ENCODE measurements at regions not wholly inside any gene's neighbourhood (a gene's known extent, or its start where the extent isn't known, plus 50 kb on each side); places are given as distances from the start of the nearest gene placed in this dataset.

GRCh38 chr4:23070848-23071570 is 378.3 kb downstream of the GBA3 start:
- Histone ChIP-seq H3K4me1 (ENCODE audit: control insufficient read depth in 2 of 3, insufficient read depth in 2 of 3, low read depth in 1 of 3, low read length in 3 of 3) (no peaks in the 10 kb centered on the region), H3K9ac (ENCODE audit: low read length in 3 of 3) (no peak overlapping the region), H3K36me3 (ENCODE audit: control insufficient read depth in 2 of 3, insufficient read depth in 3 of 3, low read length in 3 of 3) (no peaks in the 10 kb centered on the region), H3K27me3 (ENCODE audit: control insufficient read depth, insufficient read depth, low read length) (no peaks in the 10 kb centered on the region), H3K9me3 (ENCODE audit: control insufficient read depth in 2 of 3, insufficient read depth in 1 of 3, low read length in 3 of 3) (no peaks in the 10 kb centered on the region), H3K4me3 (ENCODE audit: low read length in 3 of 3) (no peak overlapping the region), H3K27ac (ENCODE audit: low read depth in 2 of 2, low read length in 2 of 2) (no peak overlapping the region)
- intact Hi-C loops (cut with DNase I): no loop called here
- FAIRE-seq (no peak), DNase-seq (no peak)
- TF ChIP-seq CTCF (IDR thresholded peaks at IDR 0.05; ENCODE audit: borderline replicate concordance, extremely low read depth, insufficient read depth): no peak

GRCh38 chr4:23068756-23069155 is 376.0 kb downstream of the GBA3 start:
- Histone ChIP-seq H3K9me3 (ENCODE audit: control insufficient read depth in 2 of 3, insufficient read depth in 1 of 3, low read length in 3 of 3) (no peaks in the 10 kb centered on the region), H3K27me3 (ENCODE audit: control insufficient read depth, insufficient read depth, low read length) (no peaks in the 10 kb centered on the region), H3K9ac (ENCODE audit: low read length in 3 of 3) (no peak overlapping the region), H3K36me3 (ENCODE audit: control insufficient read depth in 2 of 3, insufficient read depth in 3 of 3, low read length in 3 of 3) (no peaks in the 10 kb centered on the region), H3K27ac (ENCODE audit: low read depth in 2 of 2, low read length in 2 of 2) (no peak overlapping the region), H3K4me1 (ENCODE audit: control insufficient read depth in 2 of 3, insufficient read depth in 2 of 3, low read depth in 1 of 3, low read length in 3 of 3) (no peaks in the 10 kb centered on the region), H3K4me3 (ENCODE audit: low read length in 3 of 3) (no peak overlapping the region)
- no peak for DNase-seq
- intact Hi-C loops (cut with DNase I): no loop called here
- no peak for FAIRE-seq
- no peak for TF ChIP-seq CTCF (IDR thresholded peaks at IDR 0.05; ENCODE audit: borderline replicate concordance, extremely low read depth, insufficient read depth)

GRCh38 chr4:23068287-23068686 is 375.6 kb downstream of the GBA3 start:
- H3K9me3 ChIP-seq (ENCODE audit: control insufficient read depth in 2 of 3, insufficient read depth in 1 of 3, low read length in 3 of 3): no peaks in the 10 kb centered on the region
- no peaks in the 10 kb centered on the region for H3K4me1 ChIP-seq (ENCODE audit: control insufficient read depth in 2 of 3, insufficient read depth in 2 of 3, low read depth in 1 of 3, low read length in 3 of 3)
- TF ChIP-seq CTCF (IDR thresholded peaks at IDR 0.05; ENCODE audit: borderline replicate concordance, extremely low read depth, insufficient read depth): no peak
- no peak overlapping the region for H3K4me3 ChIP-seq (ENCODE audit: low read length in 3 of 3)
- FAIRE-seq (no peak), DNase-seq (no peak)
- H3K9ac ChIP-seq (ENCODE audit: low read length in 3 of 3): no peak overlapping the region
- H3K36me3 ChIP-seq (ENCODE audit: control insufficient read depth in 2 of 3, insufficient read depth in 3 of 3, low read length in 3 of 3): no peaks in the 10 kb centered on the region
- no peak overlapping the region for H3K27ac ChIP-seq (ENCODE audit: low read depth in 2 of 2, low read length in 2 of 2)
- H3K27me3 ChIP-seq (ENCODE audit: control insufficient read depth, insufficient read depth, low read length): no peaks in the 10 kb centered on the region
- intact Hi-C loops (cut with DNase I): no loop called here

- DNase-seq (no peak), FAIRE-seq (no peak)
- Histone ChIP-seq H3K27me3 (ENCODE audit: control insufficient read depth, insufficient read depth, low read length) (no peaks in the 10 kb centered on the region), H3K4me1 (ENCODE audit: control insufficient read depth in 2 of 3, insufficient read depth in 2 of 3, low read depth in 1 of 3, low read length in 3 of 3) (no peaks in the 10 kb centered on the region), H3K4me3 (ENCODE audit: low read length in 3 of 3) (no peak overlapping the region), H3K27ac (ENCODE audit: low read depth in 2 of 2, low read length in 2 of 2) (no peak overlapping the region), H3K9me3 (ENCODE audit: control insufficient read depth in 2 of 3, insufficient read depth in 1 of 3, low read length in 3 of 3) (no peaks in the 10 kb centered on the region), H3K36me3 (ENCODE audit: control insufficient read depth in 2 of 3, insufficient read depth in 3 of 3, low read length in 3 of 3) (no peaks in the 10 kb centered on the region), H3K9ac (ENCODE audit: low read length in 3 of 3) (no peak overlapping the region)
- TF ChIP-seq CTCF (IDR thresholded peaks at IDR 0.05; ENCODE audit: borderline replicate concordance, extremely low read depth, insufficient read depth): no peak
- intact Hi-C loops (cut with DNase I): no loop called here
These were observed 369.5 kb downstream of the GBA3 start for GRCh38 chr4:23062188-23062587.
